Adipocyte (in vitro differentiated cells): ENCODE measurements at regions not wholly inside any gene's neighbourhood (a gene's known extent, or its start where the extent isn't known, plus 50 kb on each side); places are given as distances from the start of the nearest gene placed in this dataset.
"Not testable (repeated sequence)": the region's sequence is repeated elsewhere in the genome, so short reads cannot be mapped to it uniquely, and the experiment has no call there.

Experiments used
- DNase-seq: peaks from one replicate; pipeline ENCODE4 v3.0.0-alpha.2; 2015; ENCODE audit warnings: low read depth
- H3K27me3 ChIP-seq: replicated peaks from 2 replicates; pipeline ENCODE4 v1.7.0; 2013; ENCODE audit warnings: mild to moderate bottlenecking, low read length, moderate library complexity; ENCODE audit not compliant: control insufficient read depth, insufficient read depth
- H3K36me3 ChIP-seq: 2 replicates; pipeline ENCODE4 v1.7.0; 2013; ENCODE audit warnings: low read length, mild to moderate bottlenecking, moderate library complexity; ENCODE audit not compliant: control insufficient read depth, insufficient read depth, severe bottlenecking
- H3K4me1 ChIP-seq: 2 replicates; pipeline ENCODE4 v1.7.0; 2013; ENCODE audit warnings: mild to moderate bottlenecking, low read length, moderate library complexity; ENCODE audit not compliant: control insufficient read depth, insufficient read depth
- H3K4me3 ChIP-seq: 2 replicates; pipeline ENCODE4 v1.7.0; 2013; ENCODE audit warnings: mild to moderate bottlenecking, low read length, moderate library complexity
- H3K9ac ChIP-seq: 2 replicates; pipeline ENCODE4 v1.7.0; 2013; ENCODE audit warnings: mild to moderate bottlenecking, low read length, moderate library complexity
- H3K9me3 ChIP-seq: 2 replicates; pipeline ENCODE4 v1.7.0; 2013; ENCODE audit warnings: mild to moderate bottlenecking, low read length, moderate library complexity; ENCODE audit not compliant: control insufficient read depth

DNA sequence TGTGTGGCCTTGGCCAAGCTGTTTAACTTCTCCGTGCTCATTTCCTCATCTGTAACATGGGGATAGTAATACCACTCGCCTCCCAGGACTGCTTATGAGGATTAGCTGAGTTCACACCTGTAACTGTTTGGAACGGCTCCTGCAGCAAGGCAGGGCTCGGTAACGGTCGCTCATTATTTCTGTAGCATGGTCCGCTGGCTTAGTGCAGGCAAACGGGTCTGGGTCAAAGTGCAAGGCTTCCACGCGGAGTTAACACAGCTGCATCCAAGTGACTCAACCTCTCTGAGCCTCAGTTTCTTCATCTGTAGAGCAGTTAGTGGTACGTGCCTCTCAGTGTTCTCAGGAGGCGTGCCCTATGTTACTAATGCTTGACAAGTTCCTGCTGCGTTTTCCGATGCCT lies 94.3 kb upstream of the YWHAQ start:
- Histone ChIP-seq H3K4me3 (no peak overlapping the region), H3K27me3 (no peaks in the 10 kb centered on the region), H3K4me1 (peaks cover 3% of the 10 kb centered on the region), H3K9ac (no peak overlapping the region), H3K36me3 (no peaks in the 10 kb centered on the region), H3K9me3 (no peaks in the 10 kb centered on the region)
- no peak for DNase-seq

- not testable (repeated sequence) for H3K4me3 ChIP-seq, H3K36me3 ChIP-seq, H3K9me3 ChIP-seq, H3K4me1 ChIP-seq, H3K27me3 ChIP-seq, DNase-seq, H3K9ac ChIP-seq
These were observed 95.2 kb upstream of the YWHAQ start for GRCh38 chr2:9726016-9726415.

- not testable (repeated sequence) for H3K9ac ChIP-seq, H3K4me1 ChIP-seq, H3K4me3 ChIP-seq, H3K27me3 ChIP-seq, H3K36me3 ChIP-seq, DNase-seq
- H3K9me3 ChIP-seq = peaks cover 20% of the 10 kb centered on the region
These were observed 99.7 kb upstream of the YWHAQ start for GRCh38 chr2:9730523-9730922.

DNA sequence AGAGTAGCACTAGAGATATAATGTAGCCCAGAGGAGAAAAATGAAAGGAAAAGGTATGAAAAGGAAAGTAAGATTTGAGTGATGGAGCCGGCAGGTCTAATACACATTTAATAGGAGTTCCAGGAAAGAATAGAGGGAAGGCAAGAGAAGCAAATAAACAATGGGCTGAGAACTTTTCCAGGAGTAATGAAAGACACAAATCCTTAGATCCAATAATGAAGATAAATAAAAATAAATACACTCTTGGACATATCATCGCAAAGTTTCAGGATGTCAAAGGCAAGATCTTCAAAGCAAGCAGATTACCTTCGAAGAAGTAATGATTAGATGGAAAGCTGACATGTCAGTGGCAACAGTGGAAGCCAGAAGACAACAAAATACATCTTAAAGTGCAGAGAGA lies 102.0 kb upstream of the YWHAQ start:
- no peak overlapping the region for H3K9ac ChIP-seq
- peaks cover 3% of the 10 kb centered on the region for H3K4me1 ChIP-seq
- H3K9me3 ChIP-seq = peaks cover 20% of the 10 kb centered on the region
- H3K27me3 ChIP-seq = no peaks in the 10 kb centered on the region
- H3K4me3 ChIP-seq = no peak overlapping the region
- no peaks in the 10 kb centered on the region for H3K36me3 ChIP-seq
- DNase-seq = no peak

DNA sequence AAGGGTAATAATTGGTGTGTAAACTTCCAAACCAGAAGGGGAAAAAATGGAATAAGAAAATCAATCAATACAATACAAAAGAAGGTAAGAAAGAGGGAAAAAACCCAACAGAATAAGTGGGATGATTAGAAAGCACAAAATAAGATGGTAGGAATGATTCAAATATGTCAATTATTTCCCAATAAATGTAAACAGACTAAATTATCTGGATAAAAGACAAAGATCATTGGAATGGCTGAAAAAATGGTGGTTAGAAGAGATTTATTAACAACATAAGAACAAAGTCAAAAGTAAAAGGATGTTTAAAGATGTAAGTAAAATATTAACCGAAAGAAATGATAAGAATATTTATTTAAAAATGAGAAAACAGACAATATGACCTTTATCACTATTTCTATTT lies 103.5 kb upstream of the YWHAQ start:
- DNase-seq = no peak
- Histone ChIP-seq H3K9me3 (peaks cover 20% of the 10 kb centered on the region), H3K4me1 (peaks cover 9% of the 10 kb centered on the region), H3K27me3 (no peaks in the 10 kb centered on the region), H3K9ac (no peak overlapping the region), H3K36me3 (no peaks in the 10 kb centered on the region), H3K4me3 (no peak overlapping the region)

- no peak for DNase-seq
- Histone ChIP-seq H3K9ac (no peak overlapping the region), H3K4me3 (no peak overlapping the region), H3K4me1 (peaks cover 12% of the 10 kb centered on the region), H3K27me3 (no peaks in the 10 kb centered on the region), H3K36me3 (no peaks in the 10 kb centered on the region), H3K9me3 (peaks cover 20% of the 10 kb centered on the region)
These were observed 104.5 kb upstream of the YWHAQ start for GRCh38 chr2:9735335-9735734.

GRCh38 chr2:9736021-9736420 lies 105.2 kb upstream of the YWHAQ start:
- peaks cover 12% of the 10 kb centered on the region for H3K4me1 ChIP-seq
- H3K27me3 ChIP-seq = no peaks in the 10 kb centered on the region
- H3K4me3 ChIP-seq = no peak overlapping the region
- H3K9me3 ChIP-seq = peaks cover 20% of the 10 kb centered on the region
- DNase-seq = no peak
- H3K9ac ChIP-seq = no peak overlapping the region
- H3K36me3 ChIP-seq = no peaks in the 10 kb centered on the region

DNA sequence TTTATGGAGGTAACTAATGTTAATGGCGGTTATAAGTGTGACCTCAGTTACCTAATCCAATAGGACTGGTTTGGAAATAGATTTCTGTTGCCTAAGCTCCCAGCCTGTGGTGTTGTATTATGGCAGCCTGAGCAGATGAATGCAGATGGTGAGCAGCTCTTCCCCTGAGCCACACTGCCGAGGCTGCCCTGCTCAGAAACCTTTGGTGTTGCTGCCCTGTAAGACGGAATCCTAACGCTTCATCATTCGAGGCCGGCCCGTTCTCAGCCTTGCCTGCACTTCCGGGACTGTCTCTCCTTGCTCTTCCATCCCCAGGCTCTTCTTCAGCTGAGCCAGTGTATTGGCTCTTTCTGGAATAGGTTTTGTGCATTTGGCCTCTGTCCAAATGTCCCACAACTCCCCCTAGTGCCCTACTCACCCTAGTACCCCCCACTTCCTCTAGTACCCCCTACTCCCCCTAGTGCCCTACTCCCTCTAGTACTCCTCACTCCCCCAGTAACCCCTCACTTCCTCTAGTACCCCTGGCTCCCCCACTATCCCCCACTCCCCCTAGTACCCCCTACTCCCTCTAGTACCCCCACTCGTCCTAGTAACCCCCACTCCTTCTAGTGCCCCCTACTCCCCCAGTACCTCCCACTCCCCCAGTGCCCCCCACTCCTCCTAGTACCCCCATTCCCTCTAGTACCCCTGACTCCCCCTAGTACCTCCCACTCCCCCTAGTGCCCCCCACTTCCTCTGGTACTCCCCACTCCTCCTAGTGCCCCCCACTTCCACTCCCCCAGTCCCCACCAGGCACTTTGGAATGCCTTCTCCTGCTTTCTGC lies 106.0 kb upstream of the TAF1B start:
- Histone ChIP-seq H3K9me3 (peaks cover 20% of the 10 kb centered on the region), H3K36me3 (no peaks in the 10 kb centered on the region), H3K4me1 (peaks cover 12% of the 10 kb centered on the region), H3K27me3 (no peaks in the 10 kb centered on the region), H3K4me3 (no peak overlapping the region), H3K9ac (no peak overlapping the region)
- no peak for DNase-seq

- Histone ChIP-seq H3K4me3 (no peak overlapping the region), H3K36me3 (no peaks in the 10 kb centered on the region), H3K9ac (no peak overlapping the region), H3K27me3 (no peaks in the 10 kb centered on the region), H3K9me3 (peaks cover 15% of the 10 kb centered on the region), H3K4me1 (peaks cover 12% of the 10 kb centered on the region)
- no peak for DNase-seq
These were observed 105.2 kb upstream of the TAF1B start for GRCh38 chr2:9738062-9738461.

DNA sequence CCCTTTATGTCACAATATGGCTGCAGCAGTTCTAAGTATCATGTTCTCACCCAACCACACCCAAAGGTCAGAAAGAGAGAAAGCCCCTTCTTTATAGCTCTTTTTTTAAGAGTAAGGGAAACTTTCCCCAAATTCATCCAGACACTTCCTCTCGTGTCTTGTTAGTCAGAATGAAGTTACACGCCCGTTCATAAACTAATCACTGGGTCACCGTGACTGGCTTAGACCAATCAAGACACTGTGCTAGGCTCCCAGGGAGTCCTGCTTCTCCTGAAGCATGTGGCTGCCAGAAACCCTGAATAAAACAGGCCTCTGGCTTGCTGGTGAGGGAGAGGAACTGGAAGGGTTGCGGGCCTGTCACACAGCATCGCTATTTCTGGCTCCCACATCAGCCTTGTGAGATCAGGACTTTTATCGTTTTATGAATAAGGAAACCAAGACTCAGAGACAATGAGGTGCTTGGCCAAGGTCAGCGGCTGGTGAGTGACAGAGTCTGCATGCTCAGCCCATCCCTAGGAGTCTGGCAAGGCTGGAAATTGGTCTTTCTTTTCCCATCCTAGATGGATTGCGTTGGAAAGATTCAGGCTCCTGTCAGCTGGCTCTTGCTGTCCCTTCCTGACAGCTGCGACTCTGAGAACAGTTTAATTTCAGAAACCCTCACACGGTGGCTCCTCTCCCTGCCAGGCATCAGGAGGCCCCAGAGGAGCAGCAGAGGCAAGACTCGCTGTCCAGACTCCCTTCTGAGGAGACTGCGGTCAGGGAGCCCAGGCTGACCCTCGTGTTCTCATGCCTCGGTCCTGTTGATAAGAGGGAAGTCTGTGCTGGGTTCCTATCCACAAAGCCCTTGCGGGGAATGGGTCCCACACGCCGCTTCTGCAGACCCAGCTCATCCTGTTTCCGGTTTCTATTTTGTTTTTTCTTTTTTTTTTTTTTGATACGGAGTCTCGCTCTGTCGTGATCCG lies 104.5 kb upstream of the TAF1B start:
- no peaks in the 10 kb centered on the region for H3K27me3 ChIP-seq
- peak overlapping the region; percentile 69 for H3K9ac ChIP-seq
- DNase-seq = no peak
- peaks cover 12% of the 10 kb centered on the region for H3K4me1 ChIP-seq
- H3K9me3 ChIP-seq = peaks cover 13% of the 10 kb centered on the region
- H3K4me3 ChIP-seq = peak overlapping the region; percentile 67
- H3K36me3 ChIP-seq = no peaks in the 10 kb centered on the region

DNA sequence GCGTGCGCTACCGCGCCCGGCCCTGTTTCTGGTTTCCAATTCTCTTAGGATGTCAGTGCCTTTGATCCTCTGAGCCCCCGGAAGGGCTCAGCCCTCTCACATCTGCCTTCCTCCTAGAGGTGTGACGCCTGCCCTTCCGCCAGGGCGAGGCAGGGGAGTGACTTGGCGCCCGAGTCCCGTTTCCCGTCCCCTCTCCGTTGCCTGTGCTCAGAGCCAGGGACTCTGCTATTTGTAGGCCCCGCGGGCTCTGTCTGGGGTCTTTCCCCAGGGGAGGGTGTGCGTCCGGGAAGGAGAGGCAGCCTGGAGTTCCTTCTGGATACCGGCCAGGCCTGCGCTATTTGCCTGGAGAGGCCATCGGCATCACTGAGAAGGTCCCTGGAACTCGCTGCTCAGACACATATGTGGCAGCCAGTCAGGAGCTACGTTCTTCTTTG lies 103.7 kb upstream of the TAF1B start:
- Histone ChIP-seq H3K36me3 (no peaks in the 10 kb centered on the region), H3K9ac (peak overlapping the region; percentile 69), H3K27me3 (no peaks in the 10 kb centered on the region), H3K9me3 (peaks cover 7% of the 10 kb centered on the region), H3K4me3 (peak overlapping the region; percentile 67), H3K4me1 (peaks cover 12% of the 10 kb centered on the region)
- DNase-seq = no peak
